ENCODE measurements at regions not wholly inside any gene's neighbourhood (a gene's known extent, or its start where the extent isn't known, plus 50 kb on each side); places are given as distances from the start of the nearest gene placed in this dataset.

DNA sequence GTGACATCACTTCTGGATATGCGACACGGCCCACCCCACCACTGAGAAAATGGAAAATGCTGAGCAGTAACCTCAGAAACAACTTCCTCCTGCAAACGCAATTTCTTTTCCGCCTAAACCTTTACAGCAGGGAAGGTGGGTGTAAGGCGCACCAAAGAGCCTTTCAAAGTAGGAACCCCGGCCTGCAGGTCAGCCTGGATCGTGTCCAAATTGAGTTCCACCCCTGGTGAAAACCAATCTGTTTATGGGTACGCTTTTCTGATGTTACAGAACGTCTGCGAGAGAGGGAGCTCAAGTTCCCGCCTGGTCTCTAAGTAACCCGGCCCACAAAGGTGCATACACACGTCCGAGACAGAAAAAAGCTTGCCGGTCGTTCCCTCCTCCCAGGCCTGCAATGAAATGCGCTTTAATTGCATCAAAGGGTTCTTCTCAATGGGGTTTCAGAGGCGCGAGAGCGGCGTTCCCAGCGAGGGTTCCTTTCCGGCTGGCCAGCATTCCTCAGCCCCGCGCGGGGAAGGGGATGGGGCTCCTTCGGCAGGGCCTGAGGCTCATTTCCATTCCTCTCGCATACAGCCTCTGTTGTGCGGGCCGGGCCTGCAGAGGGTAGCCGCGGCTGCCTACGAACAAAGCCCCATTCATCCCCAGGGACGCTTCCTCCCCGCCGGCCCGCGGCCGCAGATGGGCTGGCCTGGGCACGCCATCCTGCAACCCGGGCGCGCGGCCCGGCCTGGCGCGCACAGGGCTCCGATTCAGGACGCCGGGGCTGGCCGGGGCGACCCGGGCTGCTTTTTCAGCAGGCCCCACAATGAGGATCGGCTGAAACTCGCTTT, 138.1 kb downstream of the TMCO5A start:
- TF ChIP-seq, protein P1, sequence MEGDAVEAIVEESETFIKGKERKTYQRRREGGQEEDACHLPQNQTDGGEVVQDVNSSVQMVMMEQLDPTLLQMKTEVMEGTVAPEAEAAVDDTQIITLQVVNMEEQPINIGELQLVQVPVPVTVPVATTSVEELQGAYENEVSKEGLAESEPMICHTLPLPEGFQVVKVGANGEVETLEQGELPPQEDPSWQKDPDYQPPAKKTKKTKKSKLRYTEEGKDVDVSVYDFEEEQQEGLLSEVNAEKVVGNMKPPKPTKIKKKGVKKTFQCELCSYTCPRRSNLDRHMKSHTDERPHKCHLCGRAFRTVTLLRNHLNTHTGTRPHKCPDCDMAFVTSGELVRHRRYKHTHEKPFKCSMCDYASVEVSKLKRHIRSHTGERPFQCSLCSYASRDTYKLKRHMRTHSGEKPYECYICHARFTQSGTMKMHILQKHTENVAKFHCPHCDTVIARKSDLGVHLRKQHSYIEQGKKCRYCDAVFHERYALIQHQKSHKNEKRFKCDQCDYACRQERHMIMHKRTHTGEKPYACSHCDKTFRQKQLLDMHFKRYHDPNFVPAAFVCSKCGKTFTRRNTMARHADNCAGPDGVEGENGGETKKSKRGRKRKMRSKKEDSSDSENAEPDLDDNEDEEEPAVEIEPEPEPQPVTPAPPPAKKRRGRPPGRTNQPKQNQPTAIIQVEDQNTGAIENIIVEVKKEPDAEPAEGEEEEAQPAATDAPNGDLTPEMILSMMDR (IDR thresholded peaks at IDR 0.05; ENCODE audit: borderline replicate concordance, insufficient read depth, low read depth, low read length) = peak; percentile 27; the same call in 1 of the 2 replicates
- H3K4me3 ChIP-seq (ENCODE audit: low read depth, low read length) = peak overlapping the region; percentile 50

DNA sequence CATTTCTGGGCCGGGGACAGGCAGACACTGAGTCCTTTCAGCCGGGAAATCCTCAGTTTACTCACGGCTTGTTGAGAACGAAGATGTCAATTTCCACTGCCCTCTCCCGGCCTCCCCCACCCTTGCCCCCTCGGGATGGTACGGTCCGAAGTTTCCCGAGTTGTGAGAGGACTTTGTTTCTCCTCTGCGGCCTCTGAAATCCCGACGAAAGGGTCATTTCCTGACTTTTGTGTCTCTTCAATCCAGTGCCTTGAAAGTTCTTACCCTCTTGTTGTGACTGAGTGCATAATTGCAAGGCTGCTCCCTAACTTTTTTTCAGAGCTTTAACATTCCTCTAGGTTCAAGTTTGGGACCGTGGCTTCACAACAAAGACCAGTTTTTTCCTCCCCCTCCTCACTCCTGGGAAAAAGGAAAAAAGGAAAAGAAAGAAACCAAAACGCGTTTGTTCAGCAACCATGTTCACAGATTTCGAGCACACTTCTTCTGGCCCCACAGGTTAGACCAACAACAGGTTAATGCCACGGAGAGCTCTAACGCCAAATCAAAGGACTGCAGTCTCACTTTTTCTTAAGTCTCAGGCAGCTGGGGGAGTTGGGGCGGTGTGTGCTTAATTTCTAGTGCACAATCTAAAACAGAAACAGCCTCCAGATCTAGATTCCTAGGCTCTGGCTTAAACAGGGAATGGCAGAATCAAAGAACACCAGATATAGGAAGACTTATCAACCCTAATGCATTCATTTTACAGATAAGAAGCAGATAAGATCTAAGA, 138.9 kb downstream of the TMCO5A start:
- peak overlapping the region; percentile 50 for H3K4me3 ChIP-seq (ENCODE audit: low read depth, low read length)
- TF ChIP-seq, protein P1 (IDR thresholded peaks at IDR 0.05; ENCODE audit: borderline replicate concordance, insufficient read depth, low read depth, low read length) = no peak

DNA sequence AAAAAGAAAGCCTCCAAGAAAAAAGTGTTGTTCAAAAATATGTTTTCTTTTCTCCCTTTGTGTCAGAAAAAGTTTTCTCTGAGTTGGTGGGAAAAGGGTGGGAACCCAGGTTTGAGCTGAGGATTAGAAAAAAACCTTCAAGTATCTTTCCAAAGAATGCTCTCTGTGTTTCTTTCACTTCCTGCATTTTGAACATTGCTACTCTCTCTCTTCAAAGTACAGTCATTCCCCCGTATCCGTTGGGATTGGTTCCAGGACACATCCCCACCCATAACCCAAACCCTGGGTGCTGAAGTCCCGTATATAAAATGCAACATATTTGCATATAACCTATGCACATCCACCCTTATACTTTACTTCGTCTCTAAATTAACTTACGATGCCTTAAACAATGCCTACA, 139.6 kb downstream of the TMCO5A start:
- TF ChIP-seq, protein P1 (IDR thresholded peaks at IDR 0.05; ENCODE audit: borderline replicate concordance, insufficient read depth, low read depth, low read length) = no peak
- no peak overlapping the region for H3K4me3 ChIP-seq (ENCODE audit: low read depth, low read length)

DNA sequence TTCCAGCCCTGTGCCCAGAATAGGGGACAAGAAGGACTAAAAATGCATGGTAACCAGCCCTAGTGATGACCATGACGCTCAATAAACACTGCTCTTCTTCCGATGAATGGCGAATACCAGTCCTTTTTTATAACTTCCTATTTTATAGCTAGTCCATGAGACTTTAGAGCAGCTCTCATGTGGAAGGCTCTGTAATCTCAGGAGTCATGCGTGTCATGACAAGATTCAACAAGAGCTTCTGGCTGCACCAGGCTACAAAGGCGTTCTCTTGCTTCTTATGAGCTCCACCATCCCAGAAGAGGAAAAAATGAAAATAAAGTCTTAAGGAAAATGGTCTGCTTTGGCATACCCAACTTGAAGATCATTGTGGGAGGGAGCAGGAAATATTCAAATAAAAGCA, 141.0 kb downstream of the TMCO5A start:
- TF ChIP-seq, protein P1 (IDR thresholded peaks at IDR 0.05; ENCODE audit: borderline replicate concordance, insufficient read depth, low read depth, low read length) = no peak
- H3K4me3 ChIP-seq (ENCODE audit: low read depth, low read length) = no peak overlapping the region

DNA sequence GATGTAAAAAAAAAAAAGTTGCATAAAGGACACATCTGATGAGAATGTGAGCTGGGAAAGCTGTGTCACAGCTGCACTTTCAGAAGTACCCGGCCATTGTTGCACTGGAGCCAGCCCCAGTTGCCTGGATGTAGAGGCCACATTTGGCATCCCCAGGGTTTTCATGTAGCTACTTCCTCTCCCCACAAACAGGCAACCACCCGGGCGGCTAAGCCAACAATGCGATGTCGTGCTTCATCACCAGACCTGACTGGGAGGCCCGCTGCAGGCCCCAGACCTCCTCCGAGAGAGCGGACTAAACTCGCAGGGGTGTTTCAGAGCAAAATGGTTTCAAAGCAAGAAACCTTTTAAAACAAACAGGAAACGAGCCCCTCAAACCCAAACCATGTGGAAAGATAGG, 142.3 kb downstream of the TMCO5A start:
- no peak overlapping the region for H3K4me3 ChIP-seq (ENCODE audit: low read depth, low read length)
- TF ChIP-seq, protein P1 (IDR thresholded peaks at IDR 0.05; ENCODE audit: borderline replicate concordance, insufficient read depth, low read depth, low read length) = no peak

DNA sequence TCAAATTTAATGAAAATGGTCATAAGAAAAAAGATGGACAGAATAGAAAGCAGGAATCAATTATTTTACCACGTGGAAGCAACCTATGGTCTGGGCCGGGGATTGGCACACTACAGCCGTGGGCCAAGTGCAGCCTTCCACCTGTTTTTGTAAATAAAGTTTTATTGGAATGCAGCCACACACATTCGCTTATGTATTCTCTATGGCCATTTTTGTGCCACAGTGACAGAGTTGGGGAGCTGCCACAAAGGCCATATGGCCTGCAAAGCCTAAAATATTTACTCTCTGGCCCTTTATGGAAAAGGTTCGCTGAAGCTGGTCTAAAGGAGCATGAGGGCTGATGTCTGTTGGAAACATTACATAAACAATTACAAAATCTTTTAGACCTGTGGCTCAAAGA, 144.8 kb downstream of the TMCO5A start:
- TF ChIP-seq, protein P1 (IDR thresholded peaks at IDR 0.05; ENCODE audit: borderline replicate concordance, insufficient read depth, low read depth, low read length) = no peak
- H3K4me3 ChIP-seq (ENCODE audit: low read depth, low read length) = no peak overlapping the region

All from GM12875 (cell line).